Body of pancreas (tissue), 4 donors: ENCODE measurements at regions not wholly inside any gene's neighbourhood (a gene's known extent, or its start where the extent isn't known, plus 50 kb on each side); places are given as distances from the start of the nearest gene placed in this dataset.

Source experiments
- CTCF ChIP-seq, 7 experiments: fragments of 450-650 bp in 4 of 7; fragments of 200-600 bp in 3 of 7; sonication (generic) in 3 of 7; IDR thresholded peaks; one replicate each; pipeline ENCODE4 v1.5.1; 2016 to 2019; ENCODE audit warnings: antibody characterized with exemption in 7 of 7
- POLR2A ChIP-seq, 3 donors: fragments of 450-650 bp; IDR thresholded peaks; one replicate each; pipeline ENCODE4 v1.6.1; 2016; ENCODE audit warnings: antibody characterized with exemption in 3 of 3, mild to moderate bottlenecking in 2 of 3

- no peak for TF ChIP-seq CTCF (IDR thresholded peaks at IDR 0.05)
- no peak for TF ChIP-seq POLR2A (IDR thresholded peaks at IDR 0.05)
Observed at GRCh38 chr9:30160570-30160969, 2223.9 kb upstream of the ACO1 start.
